ENCODE measurements at regions not wholly inside any gene's neighbourhood (a gene's known extent, or its start where the extent isn't known, plus 50 kb on each side); places are given as distances from the start of the nearest gene placed in this dataset.
"Not testable (repeated sequence)": the region's sequence is repeated elsewhere in the genome, so short reads cannot be mapped to it uniquely, and the experiment has no call there.

- DNase-seq (ENCODE audit: low spot score) = no peak
Measured at GRCh38 chr11:81569999-81570398, 1163.7 kb downstream of the FAM181B start.

- no peak for DNase-seq (ENCODE audit: low spot score)
Measured at GRCh38 chr11:81568918-81569317, 1164.7 kb downstream of the FAM181B start.

GRCh38 chr11:81548123-81548522 is 1185.5 kb downstream of the FAM181B start:
- no peak for DNase-seq (ENCODE audit: low spot score)

GRCh38 chr11:81539806-81540205 is 1193.9 kb downstream of the FAM181B start:
- not testable (repeated sequence) for DNase-seq (ENCODE audit: low spot score)

GRCh38 chr11:81515566-81515965 is 1218.1 kb downstream of the FAM181B start:
- no peak for DNase-seq (ENCODE audit: low spot score)

GRCh38 chr11:81497202-81497804 is 1236.4 kb downstream of the FAM181B start:
- peak; percentile 39 for DNase-seq (ENCODE audit: low spot score)

GRCh38 chr11:81496601-81497000 is 1237.1 kb downstream of the FAM181B start:
- no peak for DNase-seq (ENCODE audit: low spot score)

- DNase-seq (ENCODE audit: low spot score) = no peak
Measured at GRCh38 chr11:81495699-81496292, 1237.9 kb downstream of the FAM181B start.

GRCh38 chr11:81494431-81494830 is 1239.2 kb downstream of the FAM181B start:
- no peak for DNase-seq (ENCODE audit: low spot score)

- no peak for DNase-seq (ENCODE audit: low spot score)
Measured at GRCh38 chr11:81492923-81493445, 1240.7 kb downstream of the FAM181B start.

GRCh38 chr11:81487109-81487508 is 1246.6 kb downstream of the FAM181B start:
- DNase-seq (ENCODE audit: low spot score) = no peak

GRCh38 chr11:81484196-81484595 is 1249.5 kb downstream of the FAM181B start:
- no peak for DNase-seq (ENCODE audit: low spot score)

- no peak for DNase-seq (ENCODE audit: low spot score)
Measured at GRCh38 chr11:81477277-81477676, 1256.4 kb downstream of the FAM181B start.

- DNase-seq (ENCODE audit: low spot score) = no peak
Measured at GRCh38 chr11:81476345-81476744, 1257.3 kb downstream of the FAM181B start.

GRCh38 chr11:81472646-81473045 is 1261.0 kb downstream of the FAM181B start:
- DNase-seq (ENCODE audit: low spot score) = no peak

- no peak for DNase-seq (ENCODE audit: low spot score)
Measured at GRCh38 chr11:81470446-81470845, 1263.2 kb downstream of the FAM181B start.

- no peak for DNase-seq (ENCODE audit: low spot score)
Measured at GRCh38 chr11:81459766-81460306, 1273.8 kb downstream of the FAM181B start.

- DNase-seq (ENCODE audit: low spot score) = no peak
Measured at GRCh38 chr11:81449588-81450156, 1284.0 kb downstream of the FAM181B start.

- no peak for DNase-seq (ENCODE audit: low spot score)
Measured at GRCh38 chr11:81444297-81444696, 1289.4 kb downstream of the FAM181B start.

- no peak for DNase-seq (ENCODE audit: low spot score)
Measured at GRCh38 chr11:81432333-81432732, 1301.3 kb downstream of the FAM181B start.

- DNase-seq (ENCODE audit: low spot score) = no peak
Measured at GRCh38 chr11:81424822-81425221, 1308.8 kb downstream of the FAM181B start.

- DNase-seq (ENCODE audit: low spot score) = no peak
Measured at GRCh38 chr11:81422402-81422801, 1311.3 kb downstream of the FAM181B start.

- no peak for DNase-seq (ENCODE audit: low spot score)
Measured at GRCh38 chr11:81421251-81421860, 1312.3 kb downstream of the FAM181B start.

All from SW480 (cell line).